GM18861 (cell line): ENCODE measurements at regions not wholly inside any gene's neighbourhood (a gene's known extent, or its start where the extent isn't known, plus 50 kb on each side); places are given as distances from the start of the nearest gene placed in this dataset.
A peak's percentile ranks its signal among the peaks of the same experiment; 100 is the strongest.

ENCODE experiments used
- ATAC-seq: cut with Tn5 transposase; IDR thresholded peaks from one replicate; pipeline ENCODE4 v1.9.1; 2021; ENCODE audit not compliant: unreplicated experiment

GRCh38 chr20:4371623-4372251 lies 122.7 kb upstream of the ADRA1D start:
- no peak for ATAC-seq

GRCh38 chr20:4370851-4371250 lies 121.8 kb upstream of the ADRA1D start:
- no peak for ATAC-seq

DNA sequence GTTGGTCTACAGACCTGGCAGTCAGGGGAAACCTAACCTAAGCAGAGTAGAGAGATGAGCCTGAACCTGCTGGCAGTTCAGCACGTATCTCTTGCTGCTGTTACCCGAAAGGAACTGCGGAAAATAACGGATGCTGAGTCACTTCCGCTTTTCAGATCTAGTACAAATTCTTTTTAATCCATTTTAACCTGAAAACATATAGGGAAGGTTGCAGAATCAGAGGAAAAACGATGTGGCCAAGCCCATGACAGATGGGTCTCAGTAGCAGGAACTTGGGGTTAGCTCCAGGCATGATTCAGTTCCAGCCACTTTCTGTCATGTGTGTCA lies 120.7 kb upstream of the ADRA1D start:
- peak; percentile 54 for ATAC-seq

- no peak for ATAC-seq
Observed at GRCh38 chr20:4369119-4369797, 120.2 kb upstream of the ADRA1D start.

DNA sequence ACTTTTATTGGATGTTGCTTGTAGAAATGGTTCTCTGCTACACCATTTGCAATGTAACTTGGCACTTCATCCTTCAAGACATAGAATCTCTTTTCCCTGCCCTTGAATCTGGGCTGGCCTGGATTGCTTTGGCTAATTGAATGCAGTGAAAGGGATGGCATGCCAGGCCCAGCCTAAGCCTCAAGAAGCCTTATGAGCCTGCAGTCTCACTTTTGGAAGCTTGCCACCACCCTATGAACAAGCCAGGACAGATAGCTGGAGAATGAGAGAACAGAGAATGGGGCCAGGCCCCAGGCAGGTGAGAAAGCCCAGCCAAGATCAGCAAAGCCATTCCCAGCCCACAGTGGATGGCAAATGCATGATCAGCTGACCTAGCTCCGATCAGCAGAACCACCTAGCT lies 117.0 kb upstream of the ADRA1D start:
- no peak for ATAC-seq

DNA sequence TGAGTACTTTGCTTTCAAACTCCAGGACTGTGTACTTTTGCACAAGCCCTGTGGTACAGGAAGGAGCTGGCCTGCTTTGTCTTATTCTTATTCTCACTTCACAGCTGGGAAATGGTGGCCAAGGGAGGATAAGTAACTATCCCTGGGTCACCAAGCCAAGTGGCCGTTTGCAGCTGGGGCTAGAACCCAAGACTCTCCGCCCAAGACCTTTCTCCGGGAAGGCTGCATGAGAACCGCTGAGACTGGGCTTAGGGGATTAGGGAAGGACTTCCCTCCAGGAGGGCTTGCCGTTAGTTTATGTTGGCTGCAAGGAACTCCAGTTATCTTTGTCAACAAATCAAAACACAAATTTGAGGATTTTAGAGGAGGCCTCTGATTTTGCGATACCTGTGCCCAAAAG lies 109.5 kb upstream of the ADRA1D start:
- no peak for ATAC-seq

GRCh38 chr20:4352348-4352747 lies 103.3 kb upstream of the ADRA1D start:
- no peak for ATAC-seq

DNA sequence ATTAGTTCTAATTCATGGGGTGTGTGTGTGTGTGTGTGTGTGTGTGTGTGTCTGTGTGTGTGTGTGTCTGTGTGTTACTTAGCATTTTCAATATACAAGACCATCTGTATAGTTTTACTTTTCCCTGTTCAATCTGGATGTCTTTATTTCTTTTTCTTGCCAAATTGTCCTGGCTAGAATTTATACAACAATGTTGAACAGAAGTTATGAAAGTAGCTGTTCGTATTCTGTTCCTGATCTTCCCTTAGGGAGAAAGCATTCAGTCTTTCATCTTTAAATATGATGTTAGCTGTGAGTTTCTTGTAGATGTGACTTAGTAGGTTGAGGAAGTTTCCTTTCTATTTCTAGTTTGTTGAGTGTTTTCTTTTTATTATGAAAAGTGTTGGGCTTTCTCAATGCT lies 101.0 kb upstream of the ADRA1D start:
- no peak for ATAC-seq

DNA sequence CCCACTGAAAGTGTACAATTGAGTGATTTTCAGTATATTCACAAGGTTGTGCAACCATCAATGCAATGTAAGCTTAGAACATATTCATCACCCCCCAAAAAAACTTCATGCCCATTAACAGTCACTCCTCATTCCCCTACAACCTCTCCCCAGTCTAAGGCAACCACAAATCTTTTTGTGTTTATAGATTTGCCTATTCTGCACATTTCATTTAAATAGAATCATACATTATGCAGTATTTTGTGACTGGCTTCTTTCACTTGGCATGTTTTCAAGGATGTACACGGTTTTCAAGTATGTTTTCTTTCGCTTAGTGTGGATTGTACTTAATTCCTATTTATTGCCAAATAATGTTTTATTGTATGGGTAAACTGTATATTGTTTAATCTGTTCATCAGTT lies 95.6 kb upstream of the ADRA1D start:
- ATAC-seq, result no peak

- no peak for ATAC-seq
Observed at GRCh38 chr20:4342609-4343008, 93.5 kb upstream of the ADRA1D start.

- no peak for ATAC-seq
Observed at GRCh38 chr20:4341804-4342485, 92.9 kb upstream of the ADRA1D start.

DNA sequence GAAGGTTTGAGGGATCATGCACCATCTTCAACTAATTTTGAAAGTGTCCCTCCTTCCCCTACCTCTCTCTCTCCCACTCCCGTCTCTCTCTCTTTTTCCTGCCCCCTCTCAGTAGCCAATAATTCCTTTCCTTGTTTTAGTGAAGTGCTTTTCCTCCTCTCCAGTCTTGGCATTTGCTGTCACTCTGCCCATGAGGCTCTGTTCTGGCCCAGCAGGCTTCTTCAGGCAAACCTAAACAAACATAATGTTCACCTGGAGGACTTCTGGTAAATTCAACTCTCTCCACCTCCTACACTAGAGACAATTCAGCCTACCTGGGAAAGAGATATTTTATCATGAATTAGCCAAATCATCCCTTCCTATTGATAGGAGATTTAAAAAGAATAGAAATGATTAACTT lies 86.6 kb upstream of the ADRA1D start:
- no peak for ATAC-seq

GRCh38 chr20:4332121-4332860 lies 83.2 kb upstream of the ADRA1D start:
- ATAC-seq, result no peak

DNA sequence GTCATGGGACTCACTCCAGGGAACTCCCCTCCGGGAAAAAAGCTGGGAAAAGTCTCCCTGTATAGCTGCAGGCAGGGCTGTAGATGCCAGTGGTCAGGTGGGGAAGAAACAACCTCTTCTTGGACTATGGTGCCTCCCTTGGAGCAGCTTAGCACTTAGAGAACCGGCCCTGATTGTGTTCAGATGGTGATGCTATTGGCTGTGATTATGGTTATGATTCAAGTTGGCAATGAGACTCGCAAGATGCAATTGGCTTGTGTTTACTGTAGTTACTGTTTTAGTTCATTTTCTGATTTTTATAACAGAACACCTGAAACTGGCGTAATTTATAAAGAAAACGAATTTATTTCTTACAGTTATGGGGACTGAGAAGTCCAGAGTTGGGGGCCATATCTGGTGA lies 80.9 kb upstream of the ADRA1D start:
- no peak for ATAC-seq

DNA sequence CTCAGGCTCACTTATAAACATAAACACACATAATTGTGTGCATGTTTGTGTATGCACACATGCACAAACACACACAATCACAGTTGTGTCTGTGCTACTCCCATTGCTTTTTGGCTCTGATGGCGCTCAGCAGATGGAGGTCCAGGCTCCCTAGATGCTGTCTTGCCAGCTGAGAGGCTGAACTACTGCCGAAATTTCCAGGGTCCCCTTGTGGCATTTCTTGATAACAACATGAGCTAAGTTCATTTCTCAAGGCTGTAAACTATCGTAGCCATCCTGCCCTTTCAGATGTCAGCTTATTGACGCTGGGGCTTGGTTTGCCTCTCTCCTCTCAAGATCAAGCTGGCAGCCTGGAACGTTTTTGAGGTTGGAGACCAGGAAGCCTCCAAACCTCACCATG lies 80.1 kb upstream of the ADRA1D start:
- ATAC-seq, result no peak

- ATAC-seq, result no peak
Observed at GRCh38 chr20:4328541-4328940, 79.5 kb upstream of the ADRA1D start.

DNA sequence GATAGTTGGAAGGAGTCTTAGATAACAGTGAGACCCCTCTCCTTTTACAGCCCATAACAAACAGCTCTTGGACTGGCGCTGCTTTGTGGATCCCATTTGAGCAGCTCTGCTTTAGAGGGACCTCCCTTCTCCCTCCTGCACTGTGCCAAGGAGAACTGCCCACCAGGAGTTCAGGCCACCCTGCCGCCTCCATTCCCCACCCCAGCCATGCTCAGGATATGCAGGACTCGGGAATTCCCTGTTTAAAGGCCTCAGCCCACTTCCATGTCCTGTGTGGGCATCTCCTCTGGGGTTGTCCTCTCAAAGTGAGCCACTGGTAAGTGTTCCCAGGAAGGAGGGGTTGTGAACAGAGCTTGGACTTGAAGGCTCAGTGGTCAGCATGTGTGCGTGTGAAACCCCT lies 78.9 kb upstream of the ADRA1D start:
- no peak for ATAC-seq

- no peak for ATAC-seq
Observed at GRCh38 chr20:4326195-4327065, 77.3 kb upstream of the ADRA1D start.

- no peak for ATAC-seq
Observed at GRCh38 chr20:4325548-4326187, 76.6 kb upstream of the ADRA1D start.

DNA sequence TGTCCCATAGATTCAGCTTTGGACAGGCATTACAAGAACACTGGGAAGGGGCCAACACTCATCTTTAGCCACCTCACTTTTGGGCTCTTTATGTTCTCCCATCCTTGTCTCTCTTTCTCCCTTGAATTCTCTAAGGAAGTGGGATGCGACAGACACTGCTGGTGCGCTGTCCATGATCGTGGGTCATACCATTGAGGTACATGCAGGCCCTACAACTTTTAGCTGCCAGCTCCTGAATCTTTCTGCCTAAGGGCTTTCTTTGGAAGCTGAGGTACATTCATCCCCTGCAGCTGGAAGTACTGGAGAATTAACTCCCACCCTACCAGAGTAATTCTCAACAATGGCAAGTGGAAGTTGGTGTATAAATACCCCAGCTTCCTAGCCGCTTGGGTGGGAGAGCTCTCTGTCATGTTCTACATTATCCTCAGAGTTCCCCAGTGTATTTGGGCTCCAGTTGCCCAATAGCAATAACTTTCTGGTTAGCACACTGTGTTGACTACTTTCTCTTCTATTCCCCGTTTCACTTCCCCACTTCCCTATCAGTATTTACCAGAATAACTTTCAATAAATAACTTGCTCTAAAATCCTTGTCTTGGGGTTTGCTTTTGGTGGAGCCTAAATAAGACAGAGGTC lies 75.6 kb upstream of the ADRA1D start:
- no peak for ATAC-seq
